HG03558 (cell line): ENCODE measurements at regions not wholly inside any gene's neighbourhood (a gene's known extent, or its start where the extent isn't known, plus 50 kb on each side); places are given as distances from the start of the nearest gene placed in this dataset.
A peak's percentile ranks its signal among the peaks of the same experiment; 100 is the strongest.

Experiments used
- ATAC-seq: cut with Tn5 transposase; IDR thresholded peaks from one replicate; pipeline ENCODE4 v1.9.1; 2021; ENCODE audit warnings: moderate number of reproducible peaks; ENCODE audit not compliant: unreplicated experiment; ENCODE audit errors: extremely low read depth

- ATAC-seq: no peak
Measured at GRCh38 chr3:116842254-116842957, 132.8 kb downstream of the TUSC7 start.

GRCh38 chr3:116848248-116848829, 138.8 kb downstream of the TUSC7 start:
- ATAC-seq: no peak

GRCh38 chr3:116849261-116849688, 139.7 kb downstream of the TUSC7 start:
- ATAC-seq: no peak

- ATAC-seq: no peak
Measured at GRCh38 chr3:116852803-116853202, 143.2 kb downstream of the TUSC7 start.

GRCh38 chr3:116863270-116863770, 153.7 kb downstream of the TUSC7 start:
- no peak for ATAC-seq

GRCh38 chr3:116863822-116864589, 154.4 kb downstream of the TUSC7 start:
- ATAC-seq: no peak

- no peak for ATAC-seq
Measured at GRCh38 chr3:116864590-116864927, 155.0 kb downstream of the TUSC7 start.

- ATAC-seq: no peak
Measured at GRCh38 chr3:116870379-116870778, 160.8 kb downstream of the TUSC7 start.

GRCh38 chr3:116871905-116872304, 162.3 kb downstream of the TUSC7 start:
- ATAC-seq: no peak

GRCh38 chr3:116872688-116873087, 163.1 kb downstream of the TUSC7 start:
- no peak for ATAC-seq

GRCh38 chr3:116873142-116873541, 163.6 kb downstream of the TUSC7 start:
- ATAC-seq: no peak

GRCh38 chr3:116877968-116878367, 168.4 kb downstream of the TUSC7 start:
- no peak for ATAC-seq

- peak; percentile 88 for ATAC-seq
Measured at GRCh38 chr3:116886202-116886893, 176.8 kb downstream of the TUSC7 start.

- ATAC-seq: no peak
Measured at GRCh38 chr3:116896116-116896515, 186.5 kb downstream of the TUSC7 start.

- ATAC-seq: no peak
Measured at GRCh38 chr3:116897382-116897781, 187.8 kb downstream of the TUSC7 start.

GRCh38 chr3:116899253-116899652, 189.7 kb downstream of the TUSC7 start:
- no peak for ATAC-seq

GRCh38 chr3:116905334-116905733, 195.8 kb downstream of the TUSC7 start:
- ATAC-seq: no peak

GRCh38 chr3:116905794-116906193, 196.2 kb downstream of the TUSC7 start:
- no peak for ATAC-seq

GRCh38 chr3:116912116-116912515, 202.5 kb downstream of the TUSC7 start:
- no peak for ATAC-seq

GRCh38 chr3:116914004-116914403, 204.4 kb downstream of the TUSC7 start:
- ATAC-seq: no peak

- ATAC-seq: no peak
Measured at GRCh38 chr3:116916836-116917235, 207.3 kb downstream of the TUSC7 start.
